ENCODE measurements at regions not wholly inside any gene's neighbourhood (a gene's known extent, or its start where the extent isn't known, plus 50 kb on each side); places are given as distances from the start of the nearest gene placed in this dataset.
"Not testable (repeated sequence)": the region's sequence is repeated elsewhere in the genome, so short reads cannot be mapped to it uniquely, and the experiment has no call there.

GRCh38 chr4:72864898-72865297, 204.6 kb downstream of the COX18 start:
- DNase-seq = no peak

GRCh38 chr4:72864277-72864676, 205.2 kb downstream of the COX18 start:
- not testable (repeated sequence) for DNase-seq

DNA sequence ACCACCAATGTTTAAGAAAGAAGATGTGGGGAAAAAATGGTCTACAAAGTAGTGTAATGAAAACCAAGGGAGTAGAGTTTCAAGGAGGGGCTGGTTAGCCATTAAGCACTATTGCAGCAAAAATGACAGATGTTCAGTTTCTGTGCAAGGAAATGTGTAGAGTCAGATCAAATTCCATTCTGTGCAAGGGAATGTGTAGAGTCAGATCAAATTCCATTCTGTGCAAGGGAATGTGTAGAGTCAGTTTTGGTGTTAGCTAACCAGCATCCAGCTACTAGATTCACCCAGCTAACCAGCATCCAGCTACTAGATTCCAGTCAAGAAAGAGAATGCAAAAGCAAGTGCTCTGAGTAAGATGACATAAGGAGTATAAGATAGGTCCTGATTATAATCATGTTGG, 208.8 kb downstream of the COX18 start:
- no peak for DNase-seq

GRCh38 chr4:72858328-72858727, 211.2 kb downstream of the COX18 start:
- no peak for DNase-seq

DNA sequence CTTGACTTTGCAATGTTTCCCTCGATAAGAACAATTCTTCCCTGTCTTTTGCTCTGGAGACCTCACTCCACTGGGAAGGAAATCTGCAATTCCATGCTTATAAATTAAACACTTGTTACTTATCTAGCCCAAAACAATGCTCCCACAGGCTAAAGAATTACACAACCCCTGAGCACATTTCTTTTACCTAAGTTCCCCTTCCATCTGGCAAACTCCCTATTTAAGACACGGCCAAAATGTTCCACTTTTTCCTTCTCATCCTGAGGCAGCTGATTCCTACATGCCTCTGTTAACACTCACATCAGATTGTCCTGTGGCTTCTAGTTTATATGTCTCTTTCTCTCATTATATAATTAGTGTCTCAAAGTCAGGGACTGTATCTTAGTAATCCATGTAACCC, 211.7 kb downstream of the COX18 start:
- DNase-seq = no peak

- no peak for DNase-seq
These were observed 212.3 kb downstream of the COX18 start for GRCh38 chr4:72857216-72857615.

- no peak for DNase-seq
These were observed 223.0 kb downstream of the COX18 start for GRCh38 chr4:72846280-72847111.

DNA sequence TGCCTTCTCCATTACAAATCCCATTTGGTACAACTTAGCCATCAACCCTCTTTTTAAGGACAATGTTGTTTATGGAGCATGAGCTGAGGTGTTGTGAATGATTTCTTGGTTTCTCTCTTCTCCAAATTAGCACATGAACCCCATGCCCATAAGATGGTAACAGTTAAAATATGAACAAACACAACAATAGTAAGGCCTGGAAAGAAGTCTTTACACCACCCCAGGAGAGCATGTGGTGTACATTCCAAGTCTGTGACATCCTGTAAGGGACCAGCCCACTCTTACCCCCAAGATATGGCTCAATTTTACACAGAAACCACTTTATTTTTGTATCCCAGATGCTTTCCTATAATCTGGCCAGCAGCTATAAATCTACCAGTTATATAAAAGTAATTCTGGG, 226.1 kb downstream of the COX18 start:
- DNase-seq = no peak

GRCh38 chr4:72842323-72842722, 227.2 kb downstream of the COX18 start:
- no peak for DNase-seq

GRCh38 chr4:72840166-72840565, 229.3 kb downstream of the COX18 start:
- not testable (repeated sequence) for DNase-seq

DNA sequence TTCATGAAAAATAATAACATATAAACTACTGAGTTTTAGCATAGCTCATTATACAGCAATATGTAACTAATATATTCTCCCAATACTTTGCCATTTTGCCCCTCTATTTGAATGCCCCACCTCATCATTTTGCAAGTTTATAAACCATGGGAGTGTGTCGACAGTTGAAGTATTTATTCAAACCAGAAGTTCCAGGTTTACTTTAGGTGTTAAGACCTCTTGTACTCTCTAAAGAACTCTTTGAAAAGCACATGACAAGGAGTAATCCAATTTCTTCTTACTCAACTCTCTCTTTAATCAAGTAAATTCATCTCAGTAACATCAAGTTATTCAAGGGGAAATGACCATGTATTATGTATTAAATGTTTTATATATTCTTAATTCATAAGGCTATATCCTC, 240.7 kb downstream of the COX18 start:
- DNase-seq = no peak

DNA sequence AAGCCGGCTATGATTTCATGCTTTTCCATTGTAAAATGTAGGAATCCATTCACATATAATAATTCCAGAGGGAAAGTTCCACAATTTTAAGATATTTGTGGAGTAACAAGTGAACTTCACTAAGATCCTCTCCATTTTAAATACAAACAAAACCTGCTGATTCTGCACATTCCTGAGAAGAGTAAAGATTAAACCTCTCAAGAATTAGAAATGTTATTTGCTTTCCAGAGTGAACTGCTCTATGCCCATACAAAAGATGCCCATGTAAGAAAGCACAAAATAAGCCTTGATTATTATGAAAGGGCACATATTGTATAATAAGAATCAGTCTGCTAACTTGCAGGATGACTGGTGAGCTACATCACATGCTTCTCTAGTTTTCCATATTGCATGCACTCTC, 241.5 kb downstream of the COX18 start:
- DNase-seq = no peak

DNA sequence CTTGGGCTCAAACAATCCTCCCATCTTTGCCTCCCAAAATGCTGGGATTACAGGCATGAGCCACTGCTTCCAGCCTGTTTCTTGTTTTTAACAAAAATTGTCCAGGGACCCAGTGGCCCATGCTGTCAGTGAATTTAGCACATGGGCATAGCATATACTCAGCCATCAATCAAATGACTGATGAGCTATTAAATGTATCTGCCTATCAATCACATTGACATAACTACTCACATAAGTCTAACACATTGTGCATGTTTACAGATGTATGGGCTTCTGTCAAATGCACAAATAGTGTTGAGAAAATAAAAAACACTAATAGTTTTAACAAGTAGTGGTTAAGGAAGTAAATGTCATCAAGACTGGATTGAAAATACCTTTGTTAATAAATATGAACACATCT, 249.4 kb downstream of the COX18 start:
- DNase-seq = no peak

GRCh38 chr4:72817012-72817411, 248.0 kb upstream of the ADAMTS3 start:
- no peak for DNase-seq

GRCh38 chr4:72814241-72814640, 245.2 kb upstream of the ADAMTS3 start:
- DNase-seq = no peak

GRCh38 chr4:72809208-72809607, 240.2 kb upstream of the ADAMTS3 start:
- no peak for DNase-seq

DNA sequence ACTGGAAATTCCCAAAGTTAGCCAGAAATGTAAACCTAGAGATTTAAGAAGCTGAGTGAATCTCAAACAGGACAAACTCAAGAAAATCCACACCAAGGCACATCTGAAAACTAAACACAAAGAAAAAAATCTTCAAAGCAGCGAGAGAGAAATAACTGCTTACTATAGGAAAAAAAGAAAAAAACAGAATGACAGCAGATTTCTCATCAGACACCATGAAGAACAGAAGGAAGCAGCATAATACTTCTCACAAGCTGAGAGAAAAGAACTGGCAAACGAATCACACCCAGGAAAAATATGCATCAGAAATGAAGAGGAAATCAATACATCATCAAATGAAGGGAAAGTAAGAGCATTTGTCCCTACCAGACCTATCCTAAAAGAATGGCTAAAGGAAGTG, 236.3 kb upstream of the ADAMTS3 start:
- DNase-seq = no peak

DNA sequence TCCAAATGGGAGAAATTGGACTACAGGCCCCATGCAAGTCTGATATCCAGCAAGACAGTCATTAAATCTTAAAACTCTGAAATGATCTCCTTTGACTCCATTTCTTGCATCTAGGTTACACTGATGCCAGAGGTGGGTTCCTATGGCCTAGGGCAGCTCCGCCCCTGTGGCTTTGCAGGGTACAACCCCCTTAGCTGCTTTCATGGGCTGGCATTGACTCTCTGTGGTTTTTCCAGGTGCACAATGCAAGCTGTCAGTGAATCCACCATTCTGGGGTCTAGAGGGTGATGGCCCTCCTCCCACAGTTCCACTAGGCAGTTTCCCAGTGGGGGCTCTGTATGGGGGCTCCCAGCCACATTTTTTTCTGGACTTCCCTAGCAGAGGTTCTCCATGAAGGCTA, 228.5 kb upstream of the ADAMTS3 start:
- DNase-seq = no peak

- DNase-seq = no peak
These were observed 222.0 kb upstream of the ADAMTS3 start for GRCh38 chr4:72791054-72791453.

DNA sequence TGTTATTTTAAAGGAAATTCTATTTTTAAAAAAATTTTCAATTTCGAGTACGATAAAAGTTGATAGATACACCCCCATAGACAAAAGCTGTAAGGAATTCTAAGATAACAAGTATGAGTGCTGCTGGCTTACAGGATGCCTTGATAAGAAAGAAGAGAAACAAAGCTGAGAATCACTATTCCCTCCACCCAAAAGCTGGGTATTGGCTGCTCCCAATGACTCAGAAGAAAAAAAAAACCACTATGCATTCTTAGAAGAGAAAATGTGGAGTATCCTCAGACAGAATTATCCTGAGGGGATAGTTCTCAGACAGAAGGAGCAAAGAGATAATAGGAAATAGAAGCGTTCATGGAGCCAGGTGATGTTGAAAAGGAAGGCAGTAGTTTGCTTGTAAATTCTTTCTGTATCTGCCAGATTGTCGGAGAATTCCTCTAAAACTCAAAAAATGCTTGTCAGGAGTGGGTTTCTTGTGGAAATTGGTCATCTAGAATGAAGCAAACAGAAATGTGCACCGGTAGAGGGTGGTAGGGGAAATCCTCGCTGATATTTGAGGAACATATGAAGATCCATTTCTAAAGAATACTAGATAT, 217.5 kb upstream of the ADAMTS3 start:
- DNase-seq = no peak

GRCh38 chr4:72779241-72779640, 210.2 kb upstream of the ADAMTS3 start:
- no peak for DNase-seq

GRCh38 chr4:72777436-72777835, 208.4 kb upstream of the ADAMTS3 start:
- DNase-seq = no peak

GRCh38 chr4:72770708-72771107, 201.7 kb upstream of the ADAMTS3 start:
- no peak for DNase-seq

- DNase-seq = no peak
These were observed 199.3 kb upstream of the ADAMTS3 start for GRCh38 chr4:72768364-72768763.

Data from stimulated activated CD4-positive, alpha-beta T cell treated with anti-CD3 and anti-CD28 coated beads, Interleukin-15, amount 100 ng/mL, for 24 hours (primary cell).